ENCODE measurements at regions not wholly inside any gene's neighbourhood (a gene's known extent, or its start where the extent isn't known, plus 50 kb on each side); places are given as distances from the start of the nearest gene placed in this dataset.

DNA sequence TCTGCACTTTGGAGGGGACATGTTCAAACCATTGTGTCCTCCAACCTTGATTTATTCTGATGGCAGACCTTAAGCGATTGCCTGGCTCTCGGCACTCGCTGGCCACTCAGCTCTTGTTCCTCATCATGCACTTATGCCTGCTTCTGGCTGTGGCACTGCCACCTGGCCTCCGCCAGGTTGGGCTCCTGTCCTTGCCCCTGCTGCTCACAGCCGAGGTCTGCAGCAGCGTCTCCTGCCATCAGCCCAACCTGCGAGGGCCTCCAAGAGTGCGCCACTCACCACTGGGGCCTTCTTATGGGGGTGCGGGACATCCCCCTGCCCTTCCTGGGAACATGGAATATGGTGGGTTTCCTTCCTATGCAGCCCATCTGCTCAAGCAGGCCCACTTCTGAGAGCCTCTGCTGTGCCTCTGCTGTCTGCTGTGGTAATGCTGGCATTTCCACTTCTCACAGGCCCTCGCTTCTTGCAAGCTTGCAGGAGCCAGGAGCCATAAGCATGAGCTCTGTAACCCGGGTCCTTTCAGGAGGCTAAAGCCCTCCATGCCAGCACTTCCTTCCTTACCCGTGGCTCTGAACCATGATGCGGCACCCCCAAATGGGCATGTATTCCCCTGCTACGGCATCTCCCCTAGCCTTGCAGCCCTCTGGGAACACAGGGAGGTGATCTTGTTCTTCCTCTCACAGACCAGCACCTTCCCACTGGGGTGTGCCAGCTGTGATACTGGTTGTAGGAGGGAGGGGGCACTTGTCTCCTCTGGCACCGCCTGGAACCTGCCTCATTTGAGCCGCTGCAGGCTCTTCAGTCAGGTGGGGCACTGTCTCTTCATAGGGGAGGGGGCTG, 58.6 kb upstream of the HS6ST1 start:
- H3K4me3 ChIP-seq (ENCODE audit: low read depth, low read length), result no peak overlapping the region
- no peak for DNase-seq (ENCODE audit: low read depth)
- TF ChIP-seq, protein P1, sequence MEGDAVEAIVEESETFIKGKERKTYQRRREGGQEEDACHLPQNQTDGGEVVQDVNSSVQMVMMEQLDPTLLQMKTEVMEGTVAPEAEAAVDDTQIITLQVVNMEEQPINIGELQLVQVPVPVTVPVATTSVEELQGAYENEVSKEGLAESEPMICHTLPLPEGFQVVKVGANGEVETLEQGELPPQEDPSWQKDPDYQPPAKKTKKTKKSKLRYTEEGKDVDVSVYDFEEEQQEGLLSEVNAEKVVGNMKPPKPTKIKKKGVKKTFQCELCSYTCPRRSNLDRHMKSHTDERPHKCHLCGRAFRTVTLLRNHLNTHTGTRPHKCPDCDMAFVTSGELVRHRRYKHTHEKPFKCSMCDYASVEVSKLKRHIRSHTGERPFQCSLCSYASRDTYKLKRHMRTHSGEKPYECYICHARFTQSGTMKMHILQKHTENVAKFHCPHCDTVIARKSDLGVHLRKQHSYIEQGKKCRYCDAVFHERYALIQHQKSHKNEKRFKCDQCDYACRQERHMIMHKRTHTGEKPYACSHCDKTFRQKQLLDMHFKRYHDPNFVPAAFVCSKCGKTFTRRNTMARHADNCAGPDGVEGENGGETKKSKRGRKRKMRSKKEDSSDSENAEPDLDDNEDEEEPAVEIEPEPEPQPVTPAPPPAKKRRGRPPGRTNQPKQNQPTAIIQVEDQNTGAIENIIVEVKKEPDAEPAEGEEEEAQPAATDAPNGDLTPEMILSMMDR (conservative IDR thresholded peaks at IDR 0.05; ENCODE audit: low read depth, low read length), result no peak

DNA sequence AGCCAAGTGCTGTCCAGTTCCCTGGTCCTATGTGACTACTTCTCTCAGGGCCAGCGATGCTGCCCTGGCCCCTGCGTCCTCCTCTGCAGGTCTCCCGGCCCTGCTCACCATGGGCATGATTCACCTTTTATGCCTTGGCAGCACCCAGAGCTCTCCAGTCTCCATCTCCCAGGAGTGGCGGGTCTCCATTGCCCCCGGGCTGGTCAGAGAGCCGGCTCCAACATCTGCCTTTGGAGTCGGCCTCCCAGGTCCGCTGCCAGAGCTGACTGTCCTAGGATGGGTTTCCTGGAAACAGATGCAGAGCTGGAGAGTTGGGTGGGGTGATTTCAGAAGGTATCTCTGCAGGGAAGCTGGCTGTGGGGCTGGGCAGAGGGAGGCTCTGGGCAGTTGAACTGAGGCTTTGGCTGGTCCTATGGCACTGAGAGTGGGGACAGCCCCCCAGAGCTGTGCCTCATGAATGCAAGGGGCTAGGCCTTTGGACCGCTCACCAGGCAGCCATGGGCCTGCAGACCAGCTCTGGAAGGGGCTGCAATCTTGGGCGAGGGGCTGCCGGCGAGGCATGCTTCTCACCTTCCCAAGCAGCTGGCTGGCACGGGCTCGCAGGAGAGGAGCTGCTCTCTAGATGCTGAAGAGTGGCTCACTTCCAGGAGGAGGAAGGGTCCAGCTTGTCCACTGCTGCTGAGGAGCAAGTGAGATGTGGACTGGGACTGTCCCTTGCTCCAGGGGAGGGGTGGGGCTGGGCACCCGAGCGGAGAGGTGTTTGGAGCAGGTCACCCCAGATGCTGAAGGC, 59.8 kb upstream of the HS6ST1 start:
- no peak for DNase-seq (ENCODE audit: low read depth)

DNA sequence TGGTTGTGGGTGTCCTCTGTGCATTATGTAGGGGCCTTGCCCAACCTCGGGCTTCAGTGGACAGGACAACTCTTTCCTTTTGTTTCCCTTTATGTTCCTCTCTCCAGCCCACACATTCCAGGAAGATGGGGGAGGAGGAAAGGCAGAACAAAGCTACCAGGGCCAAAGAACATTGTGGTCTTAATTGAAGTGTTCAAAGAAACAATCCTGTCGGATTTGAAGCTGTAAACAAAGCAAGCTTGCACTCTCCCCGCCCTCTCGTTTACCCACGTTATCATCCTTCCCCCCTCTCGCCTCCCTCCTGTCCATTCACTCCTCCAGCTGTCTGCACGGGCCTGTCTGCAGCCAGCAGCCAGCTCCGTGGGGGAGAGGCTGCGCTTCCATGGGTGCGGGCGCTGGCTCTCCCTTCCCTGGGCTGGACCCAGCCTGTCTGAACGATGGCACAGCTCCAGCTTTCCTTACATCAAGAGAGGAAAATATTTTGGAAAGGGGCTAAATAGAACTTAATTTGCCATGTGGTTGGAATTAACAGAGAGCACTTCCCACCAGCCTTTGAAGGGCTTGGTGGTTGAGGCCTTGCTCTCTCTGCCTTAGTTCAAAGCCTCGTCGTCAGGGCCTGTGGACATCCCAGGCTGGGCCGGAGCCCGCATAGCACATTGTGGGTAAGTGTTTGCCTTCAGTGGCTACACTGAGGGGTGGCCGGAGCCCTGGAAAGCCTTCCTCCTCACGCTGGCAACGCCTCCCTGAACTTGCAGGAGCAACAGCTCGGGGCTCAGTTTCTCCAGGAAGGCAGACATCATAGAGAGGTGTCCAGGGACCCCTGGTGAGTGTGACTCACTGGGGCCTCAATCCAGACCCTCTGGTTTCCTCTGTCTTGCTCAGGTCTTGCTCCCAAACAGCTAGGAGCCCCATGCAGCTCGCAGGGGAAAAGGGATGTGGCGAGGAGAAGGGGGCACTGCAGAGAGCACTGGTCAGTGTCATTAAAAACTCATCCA, 60.6 kb upstream of the HS6ST1 start:
- H3K4me3 ChIP-seq (ENCODE audit: low read depth, low read length), result no peak overlapping the region
- peak; percentile 79 for DNase-seq (ENCODE audit: low read depth)
- TF ChIP-seq, protein P1 (conservative IDR thresholded peaks at IDR 0.05; ENCODE audit: low read depth, low read length), result no peak

More for the DNA sequence above, 59.8 kb upstream of the HS6ST1 start:
- H3K4me3 ChIP-seq (ENCODE audit: low read depth, low read length), result no peak overlapping the region
- TF ChIP-seq, protein P1 (conservative IDR thresholded peaks at IDR 0.05; ENCODE audit: low read depth, low read length), result no peak

DNA sequence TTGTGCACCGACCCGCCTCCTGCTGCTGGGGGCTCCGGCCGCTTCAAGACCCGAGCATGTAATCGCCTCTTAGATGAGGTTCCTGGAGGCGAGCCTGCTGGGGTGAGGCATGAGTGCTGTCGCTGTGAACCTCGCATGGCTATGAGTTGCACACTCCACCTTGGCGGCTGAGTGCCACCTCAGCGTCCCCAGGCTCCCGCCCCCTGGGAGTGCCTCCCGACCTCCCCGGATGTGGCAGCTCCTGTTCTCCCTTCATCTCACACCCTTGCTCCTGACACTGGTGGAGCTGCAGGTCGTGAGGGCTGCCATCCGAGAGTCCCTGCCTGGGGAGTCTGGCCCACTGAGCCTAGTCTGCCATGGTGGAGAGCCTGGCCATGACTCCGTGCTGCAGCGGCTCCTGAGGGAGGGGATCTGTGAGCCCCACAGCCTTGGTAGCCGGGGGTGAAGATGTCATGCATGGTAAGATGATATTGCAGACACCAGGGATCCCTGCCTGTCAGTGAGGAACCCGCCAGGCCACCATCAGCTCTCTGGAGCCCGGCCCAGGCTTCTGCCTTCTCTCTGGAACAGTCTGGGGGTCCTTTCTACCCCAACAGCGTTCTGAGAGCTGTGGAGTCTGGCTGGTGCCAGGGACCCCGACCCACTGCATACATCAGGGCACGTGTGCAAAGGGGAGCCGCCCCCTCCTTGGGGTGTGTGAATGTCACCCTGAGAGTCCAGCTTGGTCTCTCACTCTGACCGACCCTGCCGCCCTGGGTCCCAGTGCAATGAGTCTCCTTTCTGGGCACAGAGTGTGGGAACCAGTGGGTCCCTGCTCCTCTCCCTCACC, 61.6 kb upstream of the HS6ST1 start:
- DNase-seq (ENCODE audit: low read depth), result no peak
- TF ChIP-seq, protein P1 (conservative IDR thresholded peaks at IDR 0.05; ENCODE audit: low read depth, low read length), result no peak
- H3K4me3 ChIP-seq (ENCODE audit: low read depth, low read length), result no peak overlapping the region

DNA sequence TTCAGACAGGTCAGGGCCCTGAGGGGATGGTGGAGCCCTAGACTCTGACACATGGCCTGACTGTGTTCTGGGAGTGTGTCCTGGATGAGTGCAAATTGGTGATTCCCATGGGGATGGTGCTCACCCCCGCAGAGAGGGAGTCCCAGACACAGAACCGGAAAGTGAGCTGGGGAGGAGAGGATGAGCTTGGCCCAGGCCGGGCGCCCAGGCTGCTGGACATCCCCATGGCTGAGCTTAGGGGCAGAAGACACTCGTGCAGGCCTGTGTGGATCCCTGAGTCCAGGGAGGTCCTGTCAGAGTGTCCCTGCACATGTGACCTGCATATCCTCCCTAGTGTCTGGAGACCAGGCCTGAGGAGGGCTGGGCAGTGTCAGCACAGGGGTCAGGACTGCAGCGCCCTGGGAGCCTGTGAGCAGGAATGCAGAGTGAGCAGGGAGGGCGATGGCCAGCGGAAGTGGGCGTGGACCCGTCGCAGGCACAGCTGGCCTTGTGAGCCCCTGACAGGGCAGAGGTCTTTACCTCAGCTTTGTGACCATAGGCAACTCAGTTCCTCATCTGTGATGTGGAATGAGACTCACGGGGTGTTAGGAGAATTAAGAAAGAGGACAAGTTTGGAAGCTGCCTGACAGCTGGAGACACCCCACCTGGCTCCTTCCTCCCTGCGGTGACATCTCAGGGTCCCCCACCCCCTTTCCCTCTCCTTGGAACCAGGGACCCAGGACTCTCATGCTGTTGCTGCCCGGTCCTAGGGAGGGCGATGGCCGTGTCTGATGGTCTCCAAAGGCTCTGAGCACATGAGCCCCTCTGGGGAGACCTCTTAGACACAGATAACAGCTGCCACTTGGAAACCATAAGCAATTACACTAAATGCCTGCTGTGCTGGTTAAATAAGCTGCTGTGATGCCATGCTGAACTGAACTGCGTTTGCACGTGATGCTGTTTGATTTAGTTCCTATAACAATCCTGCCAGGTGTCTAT, 62.6 kb upstream of the HS6ST1 start:
- H3K4me3 ChIP-seq (ENCODE audit: low read depth, low read length), result no peak overlapping the region
- peak; percentile 19 for DNase-seq (ENCODE audit: low read depth)
- TF ChIP-seq, protein P1 (conservative IDR thresholded peaks at IDR 0.05; ENCODE audit: low read depth, low read length), result no peak

Measured in choroid plexus epithelial cell (primary cell).